ENCODE measurements at regions not wholly inside any gene's neighbourhood (a gene's known extent, or its start where the extent isn't known, plus 50 kb on each side); places are given as distances from the start of the nearest gene placed in this dataset.

- no peak for DNase-seq (ENCODE audit: insufficient read length, low spot score)
- FAIRE-seq = no peak
Observed at GRCh38 chr3:16088496-16088895, 86.0 kb upstream of the GALNT15 start.

DNA sequence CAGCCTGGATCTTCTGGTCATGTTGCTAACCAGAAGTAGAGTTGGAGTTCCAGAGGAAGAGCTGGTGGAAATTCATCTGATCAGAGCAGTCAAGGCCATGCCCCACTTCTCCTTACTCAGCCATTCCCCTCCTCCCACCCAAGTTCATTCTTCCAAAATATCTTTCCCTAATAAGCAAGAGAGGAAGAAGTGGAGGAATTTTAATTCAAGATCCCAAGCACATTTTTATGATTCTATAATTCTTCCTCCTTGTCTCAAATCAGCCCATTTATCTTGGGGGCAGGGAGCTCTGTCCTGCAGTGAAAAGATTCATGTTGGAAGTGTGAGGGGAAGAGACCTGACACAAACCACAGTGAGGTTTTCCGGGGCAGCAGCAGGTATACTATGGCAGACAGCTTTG, 85.0 kb upstream of the GALNT15 start:
- FAIRE-seq = no peak

More at GRCh38 chr3:16088496-16088895, 86.0 kb upstream of the GALNT15 start:
- TF ChIP-seq POLR2A (IDR thresholded peaks at IDR 0.05; ENCODE audit: low read depth, low read length) (no peak), POLR2AphosphoS5 (IDR thresholded peaks at IDR 0.05; ENCODE audit: low read depth, low read length) (no peak), POU2F2 (IDR thresholded peaks at IDR 0.05; ENCODE audit: low read depth, low read length) (no peak)

GRCh38 chr3:16090024-16090423, 84.5 kb upstream of the GALNT15 start:
- FAIRE-seq (no peak), DNase-seq (ENCODE audit: insufficient read length, low spot score) (no peak)
- TF ChIP-seq SPI1 (IDR thresholded peaks at IDR 0.05; ENCODE audit: low read depth, low read length) (no peak), TAF1 (IDR thresholded peaks at IDR 0.05; ENCODE audit: low read depth, low read length) (no peak), PAX5 (IDR thresholded peaks at IDR 0.05; ENCODE audit: insufficient read depth, low read length, severe bottlenecking) (no peak), POLR2A (IDR thresholded peaks at IDR 0.05; ENCODE audit: low read depth, low read length) (no peak), POLR2AphosphoS5 (IDR thresholded peaks at IDR 0.05; ENCODE audit: low read depth, low read length) (no peak)

More for the DNA sequence above, 85.0 kb upstream of the GALNT15 start:
- DNase-seq (ENCODE audit: insufficient read length, low spot score) = no peak
- TF ChIP-seq PAX5 (IDR thresholded peaks at IDR 0.05; ENCODE audit: insufficient read depth, low read length, severe bottlenecking) (no peak), POLR2AphosphoS5 (IDR thresholded peaks at IDR 0.05; ENCODE audit: low read depth, low read length) (no peak), POLR2A (IDR thresholded peaks at IDR 0.05; ENCODE audit: low read depth, low read length) (no peak), TAF1 (IDR thresholded peaks at IDR 0.05; ENCODE audit: low read depth, low read length) (no peak)

- TF ChIP-seq POU2F2 (IDR thresholded peaks at IDR 0.05; ENCODE audit: low read depth, low read length) = no peak
- no peak for TF ChIP-seq TAF1 (IDR thresholded peaks at IDR 0.05; ENCODE audit: low read depth, low read length)
- TF ChIP-seq POLR2A (IDR thresholded peaks at IDR 0.05; ENCODE audit: low read depth, low read length) = no peak
- TF ChIP-seq SPI1 (IDR thresholded peaks at IDR 0.05; ENCODE audit: low read depth, low read length) = no peak
- TF ChIP-seq PAX5 (IDR thresholded peaks at IDR 0.05; ENCODE audit: insufficient read depth, low read length, severe bottlenecking) = no peak
- no peak for TF ChIP-seq POLR2AphosphoS5 (IDR thresholded peaks at IDR 0.05; ENCODE audit: low read depth, low read length)
- no peak for FAIRE-seq
- DNase-seq (ENCODE audit: insufficient read length, low spot score) = no peak
Observed at GRCh38 chr3:16090706-16091105, 83.8 kb upstream of the GALNT15 start.

DNA sequence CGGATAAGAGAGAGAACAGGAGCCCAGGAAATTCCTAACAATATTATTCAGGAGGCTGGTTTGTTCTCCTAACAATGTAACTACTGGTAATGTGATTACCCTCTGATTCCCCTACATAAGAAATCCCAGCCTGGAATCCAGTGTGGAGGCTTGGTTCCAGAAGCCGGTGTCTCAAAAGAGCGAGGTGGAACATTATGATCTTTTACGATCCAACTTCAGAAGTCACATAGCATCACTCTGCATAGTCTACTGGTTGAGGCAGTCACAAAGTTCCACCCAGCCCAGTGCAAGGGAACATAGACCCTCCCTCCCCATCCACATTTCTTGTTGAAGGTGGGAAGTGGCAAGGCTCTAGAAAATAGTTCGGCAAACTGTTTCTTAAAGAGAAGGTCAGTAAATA, 81.6 kb upstream of the GALNT15 start:
- FAIRE-seq (no peak), DNase-seq (ENCODE audit: insufficient read length, low spot score) (no peak)
- TF ChIP-seq POLR2AphosphoS5 (IDR thresholded peaks at IDR 0.05; ENCODE audit: low read depth, low read length) (no peak), SPI1 (IDR thresholded peaks at IDR 0.05; ENCODE audit: low read depth, low read length) (no peak), PAX5 (IDR thresholded peaks at IDR 0.05; ENCODE audit: insufficient read depth, low read length, severe bottlenecking) (no peak), POU2F2 (IDR thresholded peaks at IDR 0.05; ENCODE audit: low read depth, low read length) (no peak), TAF1 (IDR thresholded peaks at IDR 0.05; ENCODE audit: low read depth, low read length) (no peak), POLR2A (IDR thresholded peaks at IDR 0.05; ENCODE audit: low read depth, low read length) (no peak)

GRCh38 chr3:16101295-16102186, 72.9 kb upstream of the GALNT15 start:
- FAIRE-seq = no peak
- no peak for DNase-seq (ENCODE audit: insufficient read length, low spot score)
- TF ChIP-seq POLR2AphosphoS5 (IDR thresholded peaks at IDR 0.05; ENCODE audit: low read depth, low read length) (no peak), SPI1 (IDR thresholded peaks at IDR 0.05; ENCODE audit: low read depth, low read length) (no peak), TAF1 (IDR thresholded peaks at IDR 0.05; ENCODE audit: low read depth, low read length) (no peak), PAX5 (IDR thresholded peaks at IDR 0.05; ENCODE audit: insufficient read depth, low read length, severe bottlenecking) (no peak), POU2F2 (IDR thresholded peaks at IDR 0.05; ENCODE audit: low read depth, low read length) (no peak), POLR2A (IDR thresholded peaks at IDR 0.05; ENCODE audit: low read depth, low read length) (no peak)

DNA sequence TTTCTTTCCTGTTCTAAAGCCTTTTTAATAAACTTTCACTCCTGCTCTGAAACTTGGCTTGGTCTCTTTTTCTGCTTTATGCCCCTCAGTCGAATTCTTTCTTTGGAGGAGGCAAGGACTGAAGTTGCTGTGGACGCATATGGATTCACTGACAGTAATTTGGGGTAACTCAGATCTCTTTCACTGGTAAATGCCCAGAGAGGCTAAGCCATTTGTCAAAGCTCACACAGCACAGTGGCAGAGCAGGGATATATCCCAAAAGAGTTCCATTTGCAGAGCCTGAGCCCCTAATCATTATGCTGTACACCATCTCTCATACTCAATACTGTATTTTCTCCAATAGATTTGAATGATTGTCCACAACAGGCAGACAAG, 72.3 kb upstream of the GALNT15 start:
- TF ChIP-seq POU2F2 (IDR thresholded peaks at IDR 0.05; ENCODE audit: low read depth, low read length) (no peak), POLR2A (IDR thresholded peaks at IDR 0.05; ENCODE audit: low read depth, low read length) (no peak), TAF1 (IDR thresholded peaks at IDR 0.05; ENCODE audit: low read depth, low read length) (no peak), POLR2AphosphoS5 (IDR thresholded peaks at IDR 0.05; ENCODE audit: low read depth, low read length) (no peak), SPI1 (IDR thresholded peaks at IDR 0.05; ENCODE audit: low read depth, low read length) (no peak), PAX5 (IDR thresholded peaks at IDR 0.05; ENCODE audit: insufficient read depth, low read length, severe bottlenecking) (no peak)
- DNase-seq (ENCODE audit: insufficient read length, low spot score) = no peak
- FAIRE-seq = no peak

- FAIRE-seq (no peak), DNase-seq (ENCODE audit: insufficient read length, low spot score) (no peak)
- no peak for TF ChIP-seq POLR2A (IDR thresholded peaks at IDR 0.05; ENCODE audit: low read depth, low read length)
- no peak for TF ChIP-seq POLR2AphosphoS5 (IDR thresholded peaks at IDR 0.05; ENCODE audit: low read depth, low read length)
- TF ChIP-seq PAX5 (IDR thresholded peaks at IDR 0.05; ENCODE audit: insufficient read depth, low read length, severe bottlenecking) = no peak
- no peak for TF ChIP-seq TAF1 (IDR thresholded peaks at IDR 0.05; ENCODE audit: low read depth, low read length)
- TF ChIP-seq SPI1 (IDR thresholded peaks at IDR 0.05; ENCODE audit: low read depth, low read length) = no peak
- TF ChIP-seq POU2F2 (IDR thresholded peaks at IDR 0.05; ENCODE audit: low read depth, low read length) = no peak
Observed at GRCh38 chr3:16102905-16103364, 71.5 kb upstream of the GALNT15 start.

DNA sequence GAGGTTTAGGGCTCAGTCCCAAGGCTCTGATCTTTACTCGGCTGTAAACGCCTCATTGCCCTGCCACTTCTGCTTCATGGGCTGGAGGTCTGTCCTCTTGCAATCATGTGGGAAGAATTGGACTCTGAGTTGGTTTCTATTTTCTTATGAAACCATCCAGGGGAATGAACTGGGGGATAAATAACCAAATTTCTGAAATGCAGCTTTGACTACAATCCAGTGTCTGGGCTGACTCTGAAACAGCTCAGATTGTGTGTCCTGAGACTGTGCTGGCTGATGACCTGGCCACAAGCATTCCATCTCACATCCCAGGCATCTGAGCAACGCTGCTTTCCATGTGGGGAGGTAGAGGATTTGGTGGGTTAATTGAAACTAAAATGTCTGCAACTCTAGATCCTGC, 71.0 kb upstream of the GALNT15 start:
- TF ChIP-seq POLR2AphosphoS5 (IDR thresholded peaks at IDR 0.05; ENCODE audit: low read depth, low read length) = no peak
- no peak for TF ChIP-seq POU2F2 (IDR thresholded peaks at IDR 0.05; ENCODE audit: low read depth, low read length)
- no peak for TF ChIP-seq POLR2A (IDR thresholded peaks at IDR 0.05; ENCODE audit: low read depth, low read length)
- no peak for TF ChIP-seq PAX5 (IDR thresholded peaks at IDR 0.05; ENCODE audit: insufficient read depth, low read length, severe bottlenecking)
- no peak for TF ChIP-seq SPI1 (IDR thresholded peaks at IDR 0.05; ENCODE audit: low read depth, low read length)
- no peak for TF ChIP-seq TAF1 (IDR thresholded peaks at IDR 0.05; ENCODE audit: low read depth, low read length)
- no peak for FAIRE-seq
- no peak for DNase-seq (ENCODE audit: insufficient read length, low spot score)

Measured in GM12891 (cell line).